Pulmonary artery endothelial cell (primary cell): ENCODE measurements at regions not wholly inside any gene's neighbourhood (a gene's known extent, or its start where the extent isn't known, plus 50 kb on each side); places are given as distances from the start of the nearest gene placed in this dataset.
"Not testable (repeated sequence)": the region's sequence is repeated elsewhere in the genome, so short reads cannot be mapped to it uniquely, and the experiment has no call there.

Source experiments
- DNase-seq: peaks from one replicate; pipeline ENCODE4 v3.0.0-alpha.2; 2011; ENCODE audit warnings: low read depth, low spot score

- DNase-seq = no peak
Observed at GRCh38 chr3:13195374-13195773, 122.1 kb upstream of the IQSEC1 start.

- no peak for DNase-seq
Observed at GRCh38 chr3:13194285-13195209, 121.3 kb upstream of the IQSEC1 start.

- DNase-seq = no peak
Observed at GRCh38 chr3:13193320-13194284, 120.4 kb upstream of the IQSEC1 start.

- DNase-seq = no peak
Observed at GRCh38 chr3:13192471-13193213, 119.4 kb upstream of the IQSEC1 start.

- no peak for DNase-seq
Observed at GRCh38 chr3:13191016-13191415, 117.8 kb upstream of the IQSEC1 start.

GRCh38 chr3:13190378-13190765 lies 117.1 kb upstream of the IQSEC1 start:
- DNase-seq = no peak

- peak; percentile 4 for DNase-seq
Observed at GRCh38 chr3:13189639-13190377, 116.6 kb upstream of the IQSEC1 start.

GRCh38 chr3:13188975-13189374 lies 115.7 kb upstream of the IQSEC1 start:
- no peak for DNase-seq

GRCh38 chr3:13188181-13188779 lies 115.1 kb upstream of the IQSEC1 start:
- no peak for DNase-seq

GRCh38 chr3:13187593-13187992 lies 114.4 kb upstream of the IQSEC1 start:
- no peak for DNase-seq

GRCh38 chr3:13186435-13186815 lies 113.2 kb upstream of the IQSEC1 start:
- no peak for DNase-seq

- DNase-seq = no peak
Observed at GRCh38 chr3:13185737-13186434, 112.7 kb upstream of the IQSEC1 start.

GRCh38 chr3:13179582-13180210 lies 106.5 kb upstream of the IQSEC1 start:
- not testable (repeated sequence) for DNase-seq

- DNase-seq = no peak
Observed at GRCh38 chr3:13179181-13179580, 106.0 kb upstream of the IQSEC1 start.

- no peak for DNase-seq
Observed at GRCh38 chr3:13178107-13178506, 104.9 kb upstream of the IQSEC1 start.

- DNase-seq = no peak
Observed at GRCh38 chr3:13177641-13178040, 104.4 kb upstream of the IQSEC1 start.

- DNase-seq = no peak
Observed at GRCh38 chr3:13177236-13177635, 104.0 kb upstream of the IQSEC1 start.

GRCh38 chr3:13176445-13176844 lies 103.2 kb upstream of the IQSEC1 start:
- no peak for DNase-seq

- no peak for DNase-seq
Observed at GRCh38 chr3:13174803-13175135, 101.5 kb upstream of the IQSEC1 start.
